ENCODE measurements at regions not wholly inside any gene's neighbourhood (a gene's known extent, or its start where the extent isn't known, plus 50 kb on each side); places are given as distances from the start of the nearest gene placed in this dataset.
A peak's percentile ranks its signal among the peaks of the same experiment; 100 is the strongest.

DNA sequence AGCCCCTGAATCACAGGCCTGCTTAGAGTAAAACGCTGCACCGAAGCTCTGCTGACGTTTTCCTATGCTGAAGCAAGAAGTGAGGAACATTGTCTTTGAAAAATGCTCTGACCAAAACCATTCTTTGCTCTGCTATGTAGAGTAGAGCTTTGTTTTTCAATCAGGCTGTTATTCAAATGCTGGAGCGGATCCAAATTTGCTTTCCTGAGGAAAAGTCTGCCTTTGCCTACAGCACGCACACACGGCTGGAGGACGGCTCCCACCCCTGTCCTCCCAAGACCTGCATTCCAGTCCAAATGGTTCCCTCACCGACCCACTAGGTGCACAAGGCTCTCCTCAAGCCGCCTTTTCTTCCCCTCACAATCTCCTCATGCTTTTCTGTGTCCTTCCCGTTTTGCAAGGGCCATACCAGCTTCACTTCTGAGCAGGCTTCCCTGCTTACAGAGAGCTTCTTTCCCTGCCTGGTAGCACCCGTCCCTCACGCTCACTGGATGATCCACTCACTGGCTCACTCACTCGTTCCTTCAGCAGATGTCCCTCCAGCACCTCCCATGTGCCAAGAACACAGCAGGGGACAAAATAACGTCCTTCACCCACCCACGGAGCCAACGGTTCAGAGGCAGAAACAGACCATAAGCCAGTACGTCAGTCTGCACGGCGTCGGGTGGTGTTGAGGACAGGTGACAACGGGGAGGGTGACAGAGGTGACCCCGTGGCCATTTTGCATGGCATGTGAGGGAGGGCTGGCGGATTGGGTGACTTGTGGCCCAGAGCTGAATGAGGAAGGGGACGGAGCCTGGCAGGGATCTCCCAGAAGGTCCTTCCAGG lies 137.9 kb upstream of the NEDD9 start:
- intact Hi-C loops (cut with DNase I; ENCODE audit: low total_unique reads) = no loop called here
- Histone ChIP-seq H3K4me3 (no peak overlapping the region), H3K27me3 (no peaks in the 10 kb centered on the region), H3K27ac (peak overlapping the region in 4 of 5 donors; percentile 8 to 57 (median 12)), H3K4me1 (peaks cover 0 to 37% (median 15%) of the 10 kb centered on the region in 4 donors), H3K9me3 (no peaks in the 10 kb centered on the region), H3K36me3 (no peaks in the 10 kb centered on the region)
- peak in 1 of 2 donors; percentile 56 for DNase-seq
- TF ChIP-seq POLR2AphosphoS5 (IDR thresholded peaks at IDR 0.05) (no peak), POLR2A (IDR thresholded peaks at IDR 0.05) (no peak), EP300 (IDR thresholded peaks at IDR 0.05) (no peak)
- TF ChIP-seq, protein P1, sequence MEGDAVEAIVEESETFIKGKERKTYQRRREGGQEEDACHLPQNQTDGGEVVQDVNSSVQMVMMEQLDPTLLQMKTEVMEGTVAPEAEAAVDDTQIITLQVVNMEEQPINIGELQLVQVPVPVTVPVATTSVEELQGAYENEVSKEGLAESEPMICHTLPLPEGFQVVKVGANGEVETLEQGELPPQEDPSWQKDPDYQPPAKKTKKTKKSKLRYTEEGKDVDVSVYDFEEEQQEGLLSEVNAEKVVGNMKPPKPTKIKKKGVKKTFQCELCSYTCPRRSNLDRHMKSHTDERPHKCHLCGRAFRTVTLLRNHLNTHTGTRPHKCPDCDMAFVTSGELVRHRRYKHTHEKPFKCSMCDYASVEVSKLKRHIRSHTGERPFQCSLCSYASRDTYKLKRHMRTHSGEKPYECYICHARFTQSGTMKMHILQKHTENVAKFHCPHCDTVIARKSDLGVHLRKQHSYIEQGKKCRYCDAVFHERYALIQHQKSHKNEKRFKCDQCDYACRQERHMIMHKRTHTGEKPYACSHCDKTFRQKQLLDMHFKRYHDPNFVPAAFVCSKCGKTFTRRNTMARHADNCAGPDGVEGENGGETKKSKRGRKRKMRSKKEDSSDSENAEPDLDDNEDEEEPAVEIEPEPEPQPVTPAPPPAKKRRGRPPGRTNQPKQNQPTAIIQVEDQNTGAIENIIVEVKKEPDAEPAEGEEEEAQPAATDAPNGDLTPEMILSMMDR (IDR thresholded peaks at IDR 0.05) = no peak
- 67 to 79% (median 73%) methylated on average over 24 of the region's 24 CpGs for WGBS, 5 donors

GRCh38 chr6:11368760-11369159 lies 136.3 kb upstream of the NEDD9 start:
- intact Hi-C loops (cut with DNase I; ENCODE audit: low total_unique reads) = no loop called here
- TF ChIP-seq POLR2A (IDR thresholded peaks at IDR 0.05) = no peak
- no peak for TF ChIP-seq EP300 (IDR thresholded peaks at IDR 0.05)
- TF ChIP-seq, protein P1 (IDR thresholded peaks at IDR 0.05) = no peak
- TF ChIP-seq POLR2AphosphoS5 (IDR thresholded peaks at IDR 0.05) = no peak
- Histone ChIP-seq H3K9me3 (no peaks in the 10 kb centered on the region), H3K27ac (peak overlapping the region in 1 of 5 donors; percentile 52), H3K4me3 (no peak overlapping the region), H3K36me3 (no peaks in the 10 kb centered on the region), H3K27me3 (no peaks in the 10 kb centered on the region), H3K4me1 (peaks cover 2 to 42% (median 15%) of the 10 kb centered on the region in 4 donors)
- 50 to 80% (median 65%) methylated on average over 1 of the region's 1 CpG for WGBS, 5 donors
- DNase-seq = no peak

DNA sequence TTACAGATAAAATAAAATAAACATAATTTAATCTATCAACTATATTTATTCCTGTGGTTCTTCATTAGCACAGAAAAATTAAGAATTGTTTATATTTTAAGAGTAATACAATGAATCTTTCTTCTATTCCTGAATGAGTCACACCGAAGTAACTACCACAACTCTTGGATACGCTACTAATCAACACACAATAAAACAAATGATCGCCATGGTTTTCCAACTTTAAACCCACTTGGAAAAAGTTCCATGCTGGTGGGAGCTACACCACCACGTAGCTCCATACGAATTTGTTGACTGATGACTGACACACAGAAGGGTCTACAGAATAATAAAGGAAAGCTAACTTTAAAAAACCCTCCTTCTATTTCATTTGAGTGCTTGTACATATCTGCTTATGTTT lies 135.8 kb upstream of the NEDD9 start:
- Histone ChIP-seq H3K9me3 (no peaks in the 10 kb centered on the region), H3K27ac (no peak overlapping the region), H3K4me3 (no peak overlapping the region), H3K36me3 (no peaks in the 10 kb centered on the region), H3K27me3 (no peaks in the 10 kb centered on the region), H3K4me1 (peaks cover 3 to 42% (median 15%) of the 10 kb centered on the region in 4 donors)
- TF ChIP-seq POLR2A (IDR thresholded peaks at IDR 0.05) (no peak), POLR2AphosphoS5 (IDR thresholded peaks at IDR 0.05) (no peak), EP300 (IDR thresholded peaks at IDR 0.05) (no peak)
- TF ChIP-seq, protein P1 (IDR thresholded peaks at IDR 0.05) = no peak
- WGBS, 5 donors = 90 to 96% (median 92%) methylated on average over 5 of the region's 5 CpGs
- DNase-seq = no peak
- intact Hi-C loops (cut with DNase I; ENCODE audit: low total_unique reads) = no loop called here

DNA sequence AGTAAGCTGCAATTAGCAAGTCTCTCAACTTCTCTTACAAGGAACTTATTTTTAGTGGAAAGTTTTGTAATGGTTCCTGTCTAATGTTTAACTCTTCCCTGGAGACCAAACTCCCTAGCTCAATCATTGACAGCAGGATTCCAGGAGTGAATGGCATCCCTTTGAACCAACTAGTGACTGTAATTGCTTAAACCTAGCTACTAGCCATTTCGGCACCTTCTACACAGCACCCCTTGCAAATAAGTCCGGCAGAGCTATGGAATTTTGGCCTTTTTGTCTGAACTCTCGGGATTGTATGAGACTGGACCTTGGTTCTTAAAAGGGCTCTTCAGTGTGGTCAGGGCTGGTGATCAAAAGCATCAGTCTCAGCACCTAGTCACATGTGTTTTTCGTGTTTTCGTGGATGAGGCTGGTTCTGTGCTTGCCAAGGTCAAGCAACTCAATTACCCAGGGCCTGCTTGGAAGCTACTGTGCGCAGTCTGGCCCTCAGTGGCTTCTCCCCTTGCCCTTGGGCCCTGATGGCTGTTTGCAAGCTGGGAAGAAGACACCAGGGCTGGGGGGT lies 135.3 kb upstream of the NEDD9 start:
- peak in 1 of 2 donors; percentile 44 for DNase-seq
- Histone ChIP-seq H3K4me1 (peaks cover 3 to 42% (median 15%) of the 10 kb centered on the region in 4 donors), H3K27me3 (no peaks in the 10 kb centered on the region), H3K27ac (peak overlapping the region in 3 of 5 donors; percentile 2 to 83 (median 73)), H3K36me3 (no peaks in the 10 kb centered on the region), H3K4me3 (no peak overlapping the region), H3K9me3 (no peaks in the 10 kb centered on the region)
- WGBS, 5 donors = 67 to 93% (median 90%) methylated on average over 5 to 6 of the region's 6 CpGs
- TF ChIP-seq EP300 (IDR thresholded peaks at IDR 0.05) (no peak), POLR2A (IDR thresholded peaks at IDR 0.05) (no peak), POLR2AphosphoS5 (IDR thresholded peaks at IDR 0.05) (no peak)
- TF ChIP-seq, protein P1 (IDR thresholded peaks at IDR 0.05) = no peak
- intact Hi-C loops (cut with DNase I; ENCODE audit: low total_unique reads) = no loop called here

All from stomach (tissue), 8 donors.